C4-2B (cell line): ENCODE measurements at regions not wholly inside any gene's neighbourhood (a gene's known extent, or its start where the extent isn't known, plus 50 kb on each side); places are given as distances from the start of the nearest gene placed in this dataset.

ENCODE experiments used
- CTCF ChIP-seq: fragments of 450-650 bp; conservative IDR thresholded peaks from 2 replicates; pipeline ENCODE4 v1.5.1; 2017; ENCODE audit warnings: mild to moderate bottlenecking
- ZFX ChIP-seq: fragments of 450-650 bp; IDR thresholded peaks from 2 replicates; pipeline ENCODE4 v1.6.1; 2017

DNA sequence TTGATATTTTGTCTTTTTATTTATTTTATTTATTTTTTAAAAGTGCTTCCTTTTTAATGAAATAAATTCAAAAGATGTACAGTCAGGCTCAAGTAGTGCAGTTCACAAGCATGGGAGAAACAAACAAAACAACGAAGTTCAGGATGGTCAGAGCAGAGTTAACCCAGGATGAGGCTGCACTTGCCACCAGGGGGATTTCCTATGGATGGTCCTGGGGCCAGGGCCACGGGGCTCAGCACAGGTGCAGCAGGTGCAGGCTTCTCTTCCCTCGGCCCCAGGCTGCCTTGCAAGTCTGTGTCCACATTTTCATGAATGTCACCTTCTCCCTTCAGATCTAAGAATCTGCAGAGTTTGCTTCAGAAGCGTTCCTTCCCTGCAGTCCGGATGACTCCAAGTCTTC lies 76.5 kb downstream of the CDCA7 start:
- TF ChIP-seq CTCF (no peak), ZFX (no peak)
